HepG2 (cell line): ENCODE measurements at regions not wholly inside any gene's neighbourhood (a gene's known extent, or its start where the extent isn't known, plus 50 kb on each side); places are given as distances from the start of the nearest gene placed in this dataset.
A peak's percentile ranks its signal among the peaks of the same experiment; 100 is the strongest.

ENCODE experiments used
- ELF1 ChIP-seq: sonication (generic); formaldehyde crosslinking; IDR thresholded peaks from 2 replicates; pipeline ENCODE4 v1.4.0; 2020; ENCODE audit warnings: missing genetic modification reagents
- FOXK1 ChIP-seq: sonication (generic); formaldehyde crosslinking; IDR thresholded peaks from 2 replicates; pipeline ENCODE4 v1.4.0; 2020; ENCODE audit warnings: low read depth, missing genetic modification reagents, borderline replicate concordance
- HDAC1 ChIP-seq: sonication (generic); formaldehyde crosslinking; IDR thresholded peaks from 2 replicates; pipeline ENCODE4 v1.5.1; 2020; ENCODE audit warnings: mild to moderate bottlenecking, missing genetic modification reagents
- NCOA2 ChIP-seq: sonication (generic); formaldehyde crosslinking; IDR thresholded peaks from 2 replicates; pipeline ENCODE4 v1.8.0; 2022; ENCODE audit warnings: inconsistent platforms
- POGZ ChIP-seq: sonication (generic); formaldehyde crosslinking; IDR thresholded peaks from 2 replicates; pipeline ENCODE4 v1.4.0; 2020; ENCODE audit warnings: mild to moderate bottlenecking, missing genetic modification reagents
- PPARG ChIP-seq: conservative IDR thresholded peaks from 2 replicates; pipeline ENCODE4 v1.6.1; 2016; ENCODE audit warnings: missing biosample characterization, missing genetic modification reagents
- SAP130 ChIP-seq: IDR thresholded peaks from 2 replicates; pipeline ENCODE4 v1.6.1; 2016; ENCODE audit warnings: low read depth
- SOX6 ChIP-seq, 2 experiments: fragments of 450-650 bp in 1 of 2; sonication (generic) in 1 of 2; formaldehyde crosslinking in 1 of 2; IDR thresholded peaks; 2 replicates each; pipeline versions ENCODE4 v1.4.0 to v1.6.1; 2017 to 2020; ENCODE audit warnings: antibody characterized with exemption in 1 of 2, mild to moderate bottlenecking in 1 of 2, missing genetic modification reagents in 1 of 2
- STAG1 ChIP-seq: sonication (generic); formaldehyde crosslinking; IDR thresholded peaks from 2 replicates; pipeline ENCODE4 v1.4.0; 2020; ENCODE audit warnings: missing genetic modification reagents
- ZFP82 ChIP-seq: sonication (generic); formaldehyde crosslinking; IDR thresholded peaks from 2 replicates; pipeline ENCODE4 v1.5.1; 2020; ENCODE audit warnings: mild to moderate bottlenecking, missing genetic modification reagents, borderline replicate concordance
- ZKSCAN5 ChIP-seq: sonication (generic); formaldehyde crosslinking; IDR thresholded peaks from 2 replicates; pipeline ENCODE4 v1.5.1; 2020; ENCODE audit warnings: mild to moderate bottlenecking, missing genetic modification reagents
- ZNF143 ChIP-seq: sonication (generic); formaldehyde crosslinking; IDR thresholded peaks from 2 replicates; pipeline ENCODE4 v1.4.0; 2020; ENCODE audit warnings: missing genetic modification reagents
- ZNF263 ChIP-seq: sonication (generic); formaldehyde crosslinking; IDR thresholded peaks from 2 replicates; pipeline ENCODE4 v1.4.0; 2020; ENCODE audit warnings: missing genetic modification reagents
- ZNF362 ChIP-seq: sonication (generic); formaldehyde crosslinking; IDR thresholded peaks from 2 replicates; pipeline ENCODE4 v1.4.0; 2020; ENCODE audit warnings: missing genetic modification reagents, mild to moderate bottlenecking, borderline replicate concordance
- ZNF609 ChIP-seq: sonication (generic); formaldehyde crosslinking; IDR thresholded peaks from 2 replicates; pipeline ENCODE4 v1.4.0; 2020; ENCODE audit warnings: mild to moderate bottlenecking, missing genetic modification reagents, borderline replicate concordance
- ZNF644 ChIP-seq: IDR thresholded peaks from 2 replicates; pipeline ENCODE4 v1.6.1; 2016; ENCODE audit warnings: low read depth
- ZNF7 ChIP-seq: IDR thresholded peaks from 2 replicates; pipeline ENCODE4 v1.6.1; 2016; ENCODE audit warnings: missing biosample characterization, missing genetic modification reagents
- ZNF775 ChIP-seq: sonication (generic); formaldehyde crosslinking; IDR thresholded peaks from 2 replicates; pipeline ENCODE4 v1.4.0; 2020; ENCODE audit warnings: missing genetic modification reagents, mild to moderate bottlenecking, moderate library complexity, borderline replicate concordance
- ZNF781 ChIP-seq: sonication (generic); formaldehyde crosslinking; IDR thresholded peaks from 2 replicates; pipeline ENCODE4 v1.5.1; 2020; ENCODE audit warnings: borderline replicate concordance, mild to moderate bottlenecking, missing genetic modification reagents; ENCODE audit errors: not compliant biosample characterization
- ZSCAN20 ChIP-seq: sonication (generic); formaldehyde crosslinking; IDR thresholded peaks from 2 replicates; pipeline ENCODE4 v1.4.0; 2020; ENCODE audit warnings: missing genetic modification reagents, mild to moderate bottlenecking, borderline replicate concordance
- TF ChIP-seq, protein P1 (sequence below): IDR thresholded peaks from 2 replicates; pipeline ENCODE4 v1.6.1; 2016; ENCODE audit warnings: low read depth
- TF ChIP-seq, protein P2 (sequence below): IDR thresholded peaks from 2 replicates; pipeline ENCODE4 v1.6.1; 2016; ENCODE audit warnings: missing compliant biosample characterization, missing genetic modification reagents, borderline replicate concordance

- TF ChIP-seq, protein P1, sequence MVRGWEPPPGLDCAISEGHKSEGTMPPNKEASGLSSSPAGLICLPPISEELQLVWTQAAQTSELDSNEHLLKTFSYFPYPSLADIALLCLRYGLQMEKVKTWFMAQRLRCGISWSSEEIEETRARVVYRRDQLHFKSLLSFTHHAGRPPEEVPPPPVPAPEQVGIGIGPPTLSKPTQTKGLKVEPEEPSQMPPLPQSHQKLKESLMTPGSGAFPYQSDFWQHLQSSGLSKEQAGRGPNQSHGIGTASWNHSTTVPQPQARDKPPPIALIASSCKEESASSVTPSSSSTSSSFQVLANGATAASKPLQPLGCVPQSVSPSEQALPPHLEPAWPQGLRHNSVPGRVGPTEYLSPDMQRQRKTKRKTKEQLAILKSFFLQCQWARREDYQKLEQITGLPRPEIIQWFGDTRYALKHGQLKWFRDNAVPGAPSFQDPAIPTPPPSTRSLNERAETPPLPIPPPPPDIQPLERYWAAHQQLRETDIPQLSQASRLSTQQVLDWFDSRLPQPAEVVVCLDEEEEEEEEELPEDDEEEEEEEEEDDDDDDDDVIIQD, result peak; percentile 80; the same call in 1 of the 2 replicates
- TF ChIP-seq SAP130 (CRISPR knock-in tag) (peak; percentile 65), ELF1 (CRISPR knock-in tag) (peak; percentile 49; the same call in 1 of the 2 replicates), HDAC1 (CRISPR knock-in tag) (0 out of 2 replicates have a peak, but pooled peaks have one; percentile 27), ZSCAN20 (CRISPR knock-in tag) (no peak), NCOA2 (CRISPR knock-in tag) (peak; percentile 76), ZFP82 (0 out of 2 replicates have a peak, but pooled peaks have one; percentile 31), ZKSCAN5 (CRISPR knock-in tag) (no peak), ZNF644 (CRISPR knock-in tag) (peak; percentile 68), ZNF362 (peak; percentile 42; the same call in 1 of the 2 replicates), ZNF609 (CRISPR knock-in tag) (peak; percentile 51; the same call in 1 of the 2 replicates), ZNF7 (no peak), PPARG (CRISPR knock-in tag) (peak; percentile 59), ZNF781 (CRISPR knock-in tag) (peak; percentile 41), SOX6 (IDR thresholded peaks at IDR 0.05) (no peak), SOX6 (CRISPR knock-in tag; IDR thresholded peaks at IDR 0.05) (peak; percentile 74), POGZ (peak; percentile 90), ZNF775 (peak; percentile 93; the same call in 1 of the 2 replicates), FOXK1 (CRISPR knock-in tag) (peak; percentile 71; the same call in 1 of the 2 replicates), ZNF143 (CRISPR knock-in tag) (0 out of 2 replicates have a peak, but pooled peaks have one; percentile 16), STAG1 (CRISPR knock-in tag) (peak; percentile 33), ZNF263 (peak; percentile 15; the same call in 1 of the 2 replicates)
- TF ChIP-seq, protein P2, sequence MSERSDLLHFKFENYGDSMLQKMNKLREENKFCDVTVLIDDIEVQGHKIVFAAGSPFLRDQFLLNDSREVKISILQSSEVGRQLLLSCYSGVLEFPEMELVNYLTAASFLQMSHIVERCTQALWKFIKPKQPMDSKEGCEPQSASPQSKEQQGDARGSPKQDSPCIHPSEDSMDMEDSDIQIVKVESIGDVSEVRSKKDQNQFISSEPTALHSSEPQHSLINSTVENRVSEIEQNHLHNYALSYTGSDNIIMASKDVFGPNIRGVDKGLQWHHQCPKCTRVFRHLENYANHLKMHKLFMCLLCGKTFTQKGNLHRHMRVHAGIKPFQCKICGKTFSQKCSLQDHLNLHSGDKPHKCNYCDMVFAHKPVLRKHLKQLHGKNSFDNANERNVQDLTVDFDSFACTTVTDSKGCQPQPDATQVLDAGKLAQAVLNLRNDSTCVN (CRISPR knock-in tag), result no peak
Measured at GRCh38 chr3:30349507-30349906, 256.9 kb upstream of the TGFBR2 start (continued).
